Adrenal gland (tissue), 9 donors: ENCODE measurements at regions not wholly inside any gene's neighbourhood (a gene's known extent, or its start where the extent isn't known, plus 50 kb on each side); places are given as distances from the start of the nearest gene placed in this dataset.

Experiments
- DNase-seq, 7 donors: peaks; one replicate each; pipeline ENCODE4 v3.0.0-alpha.2; 2019 to 2020
- H3K27ac ChIP-seq, 5 donors: fragments of 200-600 bp; sonication (generic) in 4 of 5; 1 replicate in 3 of 5; 2 replicates in 2 of 5; pipeline versions ENCODE4 v1.5.1 to v1.8.0; 2016 to 2020; ENCODE audit warnings: mild to moderate bottlenecking in 1 of 5
- H3K27me3 ChIP-seq: fragments of 200-600 bp; 2 replicates; pipeline ENCODE4 v1.8.0; 2021
- H3K36me3 ChIP-seq, 2 donors: fragments of 200-600 bp; replicated peaks in 1 of 2; 1 replicate in 1 of 2; 2 replicates in 1 of 2; pipeline versions ENCODE4 v1.5.1 to v1.8.0; 2018 to 2022
- H3K4me1 ChIP-seq, 2 donors: fragments of 200-600 bp; replicated peaks in 1 of 2; 1 replicate in 1 of 2; 2 replicates in 1 of 2; pipeline versions ENCODE4 v1.5.1 to v1.8.0; 2018 to 2021
- H3K4me3 ChIP-seq, 4 donors: fragments of 200-600 bp; sonication (generic) in 3 of 4; one replicate each; pipeline ENCODE4 v1.5.1; 2016 to 2018
- H3K9me3 ChIP-seq, 3 donors: fragments of 200-600 bp; sonication (generic) in 1 of 3; replicated peaks in 1 of 3; 1 replicate in 2 of 3; 2 replicates in 1 of 3; pipeline versions ENCODE4 v1.5.1 to v1.8.0; 2016 to 2021
- POLR2A ChIP-seq, 2 donors: fragments of 450-650 bp; IDR thresholded peaks; one replicate each; pipeline ENCODE4 v1.6.1; 2017; ENCODE audit warnings: antibody characterized with exemption in 2 of 2, mild to moderate bottlenecking in 2 of 2, moderate library complexity in 1 of 2
- WGBS, 4 donors: extraction: QIAGEN DNeasy Blood & Tissue Kit in 2 of 4; methylation state at CpG; one replicate each; pipeline versions ENCODE4 v1.1.5 to v1.1.7; 2013 to 2017; 5-methylcytosine and 5-hydroxymethylcytosine counted together
- intact Hi-C, 2 donors: fragments of 100-400 bp; cut with DNase I; formaldehyde crosslinking; loops; one replicate each; pipeline versions ENCODE4 v1.14.1 to v1.15.0; 2022 to 2023
- TF ChIP-seq, protein P1 (sequence below), 6 experiments: fragments of 450-650 bp in 4 of 6; fragments of 200-600 bp in 2 of 6; sonication (generic) in 1 of 6; IDR thresholded peaks; 1 replicate in 5 of 6; 2 replicates in 1 of 6; pipeline versions ENCODE4 v1.5.1 to v1.8.0; 2016 to 2021; ENCODE audit warnings: antibody characterized with exemption in 6 of 6, mild to moderate bottlenecking in 2 of 6, moderate library complexity in 1 of 6
- donor health status: healthy with polysubstance abuse.
- donor health status: Bipolar disorder and iron deficiency.
- donor health status: DM: yes; HTN: yes; CAD: no.
- donor health status: DM: no; HTN: no; CAD: no.
- donor health status: DM: no; HTN: no; CAD: no.

DNA sequence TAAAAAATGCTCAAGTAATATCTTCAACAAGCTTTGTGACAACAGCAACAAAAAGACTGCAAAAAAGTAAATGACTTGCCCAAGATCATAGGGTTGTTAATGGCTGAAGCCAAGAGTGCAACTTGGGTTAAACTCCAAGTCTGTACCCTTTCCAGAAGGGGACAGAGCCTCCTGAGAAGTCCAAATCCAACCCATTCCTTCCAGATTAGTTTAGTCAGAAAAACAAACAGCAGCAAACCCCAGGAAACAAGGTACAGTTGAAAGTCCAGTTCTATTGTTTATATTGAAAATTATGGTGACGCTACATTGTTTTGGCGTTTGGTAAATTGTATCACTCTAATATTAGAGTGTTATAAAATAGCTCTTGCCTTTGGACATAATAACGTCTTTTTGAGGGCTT is 239.9 kb downstream of the SPTSSA start:
- WGBS, 4 donors, result 66 to 75% (median 69%) methylated on average over 3 of the region's 3 CpGs
- no peak for TF ChIP-seq POLR2A (IDR thresholded peaks at IDR 0.05)
- TF ChIP-seq, protein P1, sequence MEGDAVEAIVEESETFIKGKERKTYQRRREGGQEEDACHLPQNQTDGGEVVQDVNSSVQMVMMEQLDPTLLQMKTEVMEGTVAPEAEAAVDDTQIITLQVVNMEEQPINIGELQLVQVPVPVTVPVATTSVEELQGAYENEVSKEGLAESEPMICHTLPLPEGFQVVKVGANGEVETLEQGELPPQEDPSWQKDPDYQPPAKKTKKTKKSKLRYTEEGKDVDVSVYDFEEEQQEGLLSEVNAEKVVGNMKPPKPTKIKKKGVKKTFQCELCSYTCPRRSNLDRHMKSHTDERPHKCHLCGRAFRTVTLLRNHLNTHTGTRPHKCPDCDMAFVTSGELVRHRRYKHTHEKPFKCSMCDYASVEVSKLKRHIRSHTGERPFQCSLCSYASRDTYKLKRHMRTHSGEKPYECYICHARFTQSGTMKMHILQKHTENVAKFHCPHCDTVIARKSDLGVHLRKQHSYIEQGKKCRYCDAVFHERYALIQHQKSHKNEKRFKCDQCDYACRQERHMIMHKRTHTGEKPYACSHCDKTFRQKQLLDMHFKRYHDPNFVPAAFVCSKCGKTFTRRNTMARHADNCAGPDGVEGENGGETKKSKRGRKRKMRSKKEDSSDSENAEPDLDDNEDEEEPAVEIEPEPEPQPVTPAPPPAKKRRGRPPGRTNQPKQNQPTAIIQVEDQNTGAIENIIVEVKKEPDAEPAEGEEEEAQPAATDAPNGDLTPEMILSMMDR (IDR thresholded peaks at IDR 0.05), result no peak
- H3K4me1 ChIP-seq, result no peaks in the 10 kb centered on the region
- H3K9me3 ChIP-seq, result no peaks in the 10 kb centered on the region
- intact Hi-C loops, result no loop called here
- no peaks in the 10 kb centered on the region for H3K36me3 ChIP-seq
- H3K27ac ChIP-seq, result no peak overlapping the region
- no peak overlapping the region for H3K4me3 ChIP-seq
- DNase-seq, result no peak
- H3K27me3 ChIP-seq, result peaks cover 6% of the 10 kb centered on the region

DNA sequence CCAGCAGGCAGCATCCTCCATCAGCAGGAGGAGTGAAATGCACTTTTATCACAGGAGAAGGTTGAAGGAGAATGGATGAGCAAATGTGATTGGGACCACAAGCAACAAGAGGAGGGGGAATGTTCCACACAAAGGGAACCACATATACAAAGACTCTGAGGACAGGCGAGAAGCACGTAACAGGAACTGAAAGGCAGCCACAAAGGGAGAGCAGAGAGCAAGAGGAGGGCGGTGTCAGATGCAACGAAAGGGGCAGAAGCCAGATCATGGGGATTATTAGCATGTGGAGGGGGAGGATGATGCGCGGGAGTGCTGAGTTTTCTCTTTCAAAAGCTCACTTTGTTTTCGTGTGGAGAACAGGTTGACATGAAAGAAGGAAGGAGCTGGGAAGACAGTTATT is 241.1 kb downstream of the SPTSSA start:
- 53 to 61% (median 57%) methylated on average over 7 of the region's 7 CpGs for WGBS, 4 donors
- DNase-seq, result no peak
- Histone ChIP-seq H3K4me1 (no peaks in the 10 kb centered on the region), H3K36me3 (no peaks in the 10 kb centered on the region), H3K9me3 (no peaks in the 10 kb centered on the region), H3K27me3 (peaks cover 6% of the 10 kb centered on the region), H3K27ac (no peak overlapping the region), H3K4me3 (no peak overlapping the region)
- intact Hi-C loops, result no loop called here
- TF ChIP-seq, protein P1 (IDR thresholded peaks at IDR 0.05), result no peak
- no peak for TF ChIP-seq POLR2A (IDR thresholded peaks at IDR 0.05)

DNA sequence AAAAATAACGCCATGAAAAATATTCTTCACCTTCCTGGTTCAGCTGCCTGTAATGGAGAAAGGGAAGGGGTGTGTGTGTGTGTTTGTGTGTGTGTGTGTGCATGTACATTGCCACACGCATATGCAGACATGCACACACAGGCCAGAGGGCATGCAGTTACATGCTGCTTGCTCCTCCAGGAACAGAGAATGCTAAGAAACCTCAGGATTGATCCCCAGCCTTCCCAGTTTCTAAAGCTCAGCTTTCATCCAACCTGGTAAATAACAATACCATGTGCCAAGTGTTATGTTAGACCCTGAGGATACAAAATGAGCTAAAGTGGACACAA is 241.7 kb downstream of the SPTSSA start:
- no peaks in the 10 kb centered on the region for H3K36me3 ChIP-seq
- no peaks in the 10 kb centered on the region for H3K9me3 ChIP-seq
- H3K27ac ChIP-seq, result no peak overlapping the region
- H3K4me3 ChIP-seq, result no peak overlapping the region
- intact Hi-C loops, result no loop called here
- no peaks in the 10 kb centered on the region for H3K4me1 ChIP-seq
- TF ChIP-seq, protein P1 (IDR thresholded peaks at IDR 0.05), result no peak
- no peak for TF ChIP-seq POLR2A (IDR thresholded peaks at IDR 0.05)
- no peak for DNase-seq
- H3K27me3 ChIP-seq, result peaks cover 6% of the 10 kb centered on the region
- 58 to 77% (median 66%) methylated on average over 2 of the region's 2 CpGs for WGBS, 4 donors

DNA sequence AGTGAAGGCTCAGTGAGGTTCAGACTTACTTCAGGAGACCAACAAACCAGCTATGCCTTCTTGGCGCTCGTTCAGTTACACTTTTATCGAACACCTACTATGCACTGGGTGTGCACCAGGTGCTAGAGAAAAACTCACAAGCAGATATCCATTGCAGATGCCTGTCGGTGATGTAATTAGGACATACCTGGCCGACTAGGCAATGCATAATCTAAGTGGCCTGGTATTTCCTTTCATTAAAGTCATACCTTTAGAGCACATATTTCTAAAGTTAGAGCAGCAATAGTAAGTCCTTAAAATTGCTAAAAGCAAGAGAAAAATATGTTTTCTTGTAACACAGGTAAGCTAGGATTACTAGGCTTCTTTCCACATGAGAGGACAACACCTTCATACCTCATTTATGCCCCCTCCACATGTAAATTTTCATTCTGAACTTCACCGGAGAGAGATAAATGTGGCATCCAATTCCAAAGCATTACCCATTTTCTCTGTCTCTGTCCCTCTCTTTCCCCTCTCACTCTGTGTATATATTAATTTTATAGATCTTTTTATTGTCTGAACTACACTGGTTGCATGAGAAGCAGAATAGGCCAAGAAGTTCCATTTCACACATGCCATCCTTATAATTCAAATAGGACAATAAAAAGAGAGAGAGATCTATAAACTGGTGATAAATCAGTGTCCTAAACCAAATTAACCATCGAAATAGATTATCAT is 242.2 kb downstream of the SPTSSA start:
- Histone ChIP-seq H3K4me3 (no peak overlapping the region), H3K27me3 (peaks cover 6% of the 10 kb centered on the region), H3K36me3 (no peaks in the 10 kb centered on the region), H3K9me3 (no peaks in the 10 kb centered on the region), H3K27ac (no peak overlapping the region), H3K4me1 (no peaks in the 10 kb centered on the region)
- 67 to 87% (median 83%) methylated on average over 7 of the region's 7 CpGs for WGBS, 4 donors
- no peak for DNase-seq
- intact Hi-C loops, result no loop called here
- TF ChIP-seq, protein P1 (IDR thresholded peaks at IDR 0.05), result no peak
- no peak for TF ChIP-seq POLR2A (IDR thresholded peaks at IDR 0.05)
